ENCODE measurements at regions not wholly inside any gene's neighbourhood (a gene's known extent, or its start where the extent isn't known, plus 50 kb on each side); places are given as distances from the start of the nearest gene placed in this dataset.

DNA sequence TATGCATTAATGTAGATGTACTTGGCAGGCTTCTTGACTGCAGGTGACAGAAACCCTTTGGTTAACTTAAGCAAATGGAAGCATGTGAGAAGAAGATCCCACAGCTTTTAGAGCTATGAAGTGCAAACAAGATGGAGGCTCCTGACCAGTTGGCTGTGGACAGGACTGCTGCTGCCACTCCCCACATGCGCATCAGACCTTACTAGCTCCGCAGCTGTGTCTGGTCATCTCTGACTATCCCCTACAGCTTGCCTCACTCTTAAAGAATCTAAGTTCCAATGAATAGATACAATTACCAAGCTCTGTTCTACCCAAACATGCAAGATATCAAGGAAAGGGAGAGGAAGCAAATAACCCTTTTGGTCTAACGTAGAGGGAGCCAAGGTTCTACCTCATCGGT lies 587.6 kb downstream of the DSC3 start:
- TF ChIP-seq GATA1 (IDR thresholded peaks at IDR 0.05; ENCODE audit: low read depth, low read length) = no peak
- no peak for TF ChIP-seq POLR2A (IDR thresholded peaks at IDR 0.05; ENCODE audit: low read length)

Measured in erythroblast (primary cell).